NCI-H524 treated with DMSO at 0.1 percent for 48 hours (cell line): ENCODE measurements at regions not wholly inside any gene's neighbourhood (a gene's known extent, or its start where the extent isn't known, plus 50 kb on each side); places are given as distances from the start of the nearest gene placed in this dataset.

Source experiments
- DNase-seq: peaks from one replicate; lab custom pipeline; 2025; lab: John Stamatoyannopoulos, UW

- no peak for DNase-seq
These were observed 163.0 kb upstream of the CCDC179 start for GRCh38 chr11:23023319-23023718.

- DNase-seq, result no peak
These were observed 180.8 kb upstream of the CCDC179 start for GRCh38 chr11:23041001-23041503.

GRCh38 chr11:23058656-23059055 lies 198.4 kb upstream of the CCDC179 start:
- DNase-seq, result no peak

- no peak for DNase-seq
These were observed 203.0 kb upstream of the CCDC179 start for GRCh38 chr11:23063276-23063675.

- DNase-seq, result no peak
These were observed 218.2 kb upstream of the CCDC179 start for GRCh38 chr11:23078289-23078971.

GRCh38 chr11:23079382-23079813 lies 219.1 kb upstream of the CCDC179 start:
- DNase-seq, result peak; percentile 0

GRCh38 chr11:23087407-23087806 lies 227.1 kb upstream of the CCDC179 start:
- no peak for DNase-seq

- no peak for DNase-seq
These were observed 230.4 kb upstream of the CCDC179 start for GRCh38 chr11:23090659-23091058.

- no peak for DNase-seq
These were observed 235.4 kb upstream of the CCDC179 start for GRCh38 chr11:23095650-23096189.

GRCh38 chr11:23097891-23098290 lies 237.6 kb upstream of the CCDC179 start:
- no peak for DNase-seq

- DNase-seq, result no peak
These were observed 239.0 kb upstream of the CCDC179 start for GRCh38 chr11:23099256-23099655.

- DNase-seq, result no peak
These were observed 240.5 kb upstream of the CCDC179 start for GRCh38 chr11:23100726-23101125.

GRCh38 chr11:23103416-23103815 lies 243.1 kb upstream of the CCDC179 start:
- no peak for DNase-seq

GRCh38 chr11:23111527-23111926 lies 251.3 kb upstream of the CCDC179 start:
- no peak for DNase-seq

GRCh38 chr11:23112390-23112789 lies 252.1 kb upstream of the CCDC179 start:
- DNase-seq, result no peak

GRCh38 chr11:23112987-23113886 lies 253.0 kb upstream of the CCDC179 start:
- no peak for DNase-seq

GRCh38 chr11:23113887-23114216 lies 253.6 kb upstream of the CCDC179 start:
- no peak for DNase-seq

- no peak for DNase-seq
These were observed 263.5 kb upstream of the CCDC179 start for GRCh38 chr11:23123753-23124152.

GRCh38 chr11:23124249-23124648 lies 264.0 kb upstream of the CCDC179 start:
- no peak for DNase-seq

GRCh38 chr11:23124996-23125395 lies 264.7 kb upstream of the CCDC179 start:
- no peak for DNase-seq

- no peak for DNase-seq
These were observed 267.4 kb upstream of the CCDC179 start for GRCh38 chr11:23127706-23128105.

- no peak for DNase-seq
These were observed 274.4 kb upstream of the CCDC179 start for GRCh38 chr11:23134627-23135026.

GRCh38 chr11:23138761-23139160 lies 278.5 kb upstream of the CCDC179 start:
- no peak for DNase-seq
